CD14-positive monocyte (primary cell): ENCODE measurements at regions not wholly inside any gene's neighbourhood (a gene's known extent, or its start where the extent isn't known, plus 50 kb on each side); places are given as distances from the start of the nearest gene placed in this dataset.

Experiments
- DNase-seq, 3 donors: peaks; one replicate each; pipeline ENCODE4 v3.0.0-alpha.2; 2011 to 2022
- H2AFZ ChIP-seq: 2 replicates; pipeline ENCODE4 v1.6.0; 2012; ENCODE audit warnings: mild to moderate bottlenecking, low read depth, low read length, inconsistent platforms; ENCODE audit not compliant: insufficient read depth, poor library complexity, severe bottlenecking
- H3K27ac ChIP-seq, 2 donors: 1 replicate in 1 of 2; 2 replicates in 1 of 2; pipeline ENCODE4 v1.5.1; 2012 to 2013; ENCODE audit warnings: low read length in 2 of 2, control low read depth in 1 of 2, inconsistent platforms in 1 of 2, low read depth in 1 of 2, mild to moderate bottlenecking in 1 of 2
- H3K27me3 ChIP-seq, 2 donors: one replicate each; pipeline versions ENCODE4 v1.6.0 to v1.6.1; 2011 to 2013; ENCODE audit warnings: low read length in 2 of 2; ENCODE audit not compliant: control insufficient read depth in 2 of 2, insufficient read depth in 2 of 2
- H3K36me3 ChIP-seq, 2 donors: replicated peaks in 1 of 2; 1 replicate in 1 of 2; 2 replicates in 1 of 2; pipeline versions ENCODE4 v1.5.1 to v1.6.1; 2012 to 2013; ENCODE audit warnings: low read length in 2 of 2, control low read depth in 1 of 2, inconsistent platforms in 1 of 2, mild to moderate bottlenecking in 1 of 2; ENCODE audit not compliant: insufficient read depth in 2 of 2, control insufficient read depth in 1 of 2
- H3K4me1 ChIP-seq, 2 donors: 1 replicate in 1 of 2; 2 replicates in 1 of 2; pipeline versions ENCODE4 v1.5.1 to v1.6.1; 2012 to 2013; ENCODE audit warnings: low read length in 2 of 2, control low read depth in 1 of 2, inconsistent platforms in 1 of 2, mild to moderate bottlenecking in 1 of 2, moderate library complexity in 1 of 2; ENCODE audit not compliant: insufficient read depth in 2 of 2, control insufficient read depth in 1 of 2
- H3K4me2 ChIP-seq: replicated peaks from 2 replicates; pipeline ENCODE3; 2012; ENCODE audit warnings: low read length, moderate library complexity, mild to moderate bottlenecking; ENCODE audit not compliant: poor library complexity, severe bottlenecking; ENCODE audit errors: extremely low read depth
- H3K4me3 ChIP-seq, 3 experiments: fragments of 200-600 bp in 1 of 3; sonication (generic) in 1 of 3; replicated peaks in 1 of 3; 1 replicate in 2 of 3; 2 replicates in 1 of 3; pipeline ENCODE4 v1.5.1; 2011 to 2013; ENCODE audit warnings: low read length in 3 of 3, mild to moderate bottlenecking in 3 of 3, control low read depth in 2 of 3, low read depth in 2 of 3, inconsistent platforms in 1 of 3, moderate library complexity in 1 of 3
- H3K79me2 ChIP-seq: 2 replicates; pipeline ENCODE4 v1.6.0; 2012; ENCODE audit warnings: mild to moderate bottlenecking, control low read depth, inconsistent platforms, low read length, moderate library complexity; ENCODE audit not compliant: insufficient read depth
- H3K9ac ChIP-seq: 2 replicates; pipeline ENCODE4 v1.6.0; 2017; ENCODE audit warnings: low read length, mild to moderate bottlenecking; ENCODE audit not compliant: insufficient read depth, poor library complexity, severe bottlenecking
- H3K9me3 ChIP-seq, 2 donors: replicated peaks in 1 of 2; 1 replicate in 1 of 2; 2 replicates in 1 of 2; pipeline versions ENCODE4 v1.5.1 to v1.6.1; 2012 to 2013; ENCODE audit warnings: low read length in 2 of 2, control low read depth in 1 of 2; ENCODE audit not compliant: control insufficient read depth in 1 of 2, insufficient read depth in 1 of 2
- H4K20me1 ChIP-seq: 2 replicates; pipeline ENCODE4 v1.6.0; 2012; ENCODE audit warnings: mild to moderate bottlenecking, low read length, control low read depth, moderate library complexity; ENCODE audit not compliant: insufficient read depth
- H3K27ac Mint-ChIP-seq, 7 donors: one replicate each; pipeline ENCODE4 v1.8.0; 2020; ENCODE audit warnings: mild to moderate bottlenecking in 7 of 7, mixed read lengths in 7 of 7, moderate library complexity in 6 of 7, inconsistent platforms in 2 of 7
- H3K27me3 Mint-ChIP-seq, 3 donors: one replicate each; pipeline ENCODE4 v1.8.0; 2021 to 2022; ENCODE audit warnings: low read depth in 3 of 3, mild to moderate bottlenecking in 3 of 3, mixed read lengths in 3 of 3, moderate library complexity in 3 of 3, inconsistent platforms in 1 of 3
- H3K36me3 Mint-ChIP-seq, 2 donors: one replicate each; pipeline ENCODE4 v1.8.0; 2020; ENCODE audit warnings: mixed read lengths in 2 of 2, inconsistent platforms in 1 of 2, mild to moderate bottlenecking in 1 of 2
- H3K4me1 Mint-ChIP-seq: one replicate; pipeline ENCODE4 v1.8.0; 2020; ENCODE audit warnings: mild to moderate bottlenecking, mixed read lengths
- H3K4me3 Mint-ChIP-seq, 2 donors: one replicate each; pipeline ENCODE4 v1.8.0; 2020; ENCODE audit warnings: mild to moderate bottlenecking in 2 of 2, mixed read lengths in 2 of 2, moderate library complexity in 1 of 2
- H3K9me3 Mint-ChIP-seq, 7 donors: one replicate each; pipeline ENCODE4 v1.8.0; 2020 to 2022; ENCODE audit warnings: mixed read lengths in 7 of 7, mild to moderate bottlenecking in 6 of 7, moderate library complexity in 6 of 7, inconsistent platforms in 2 of 7
- CTCF ChIP-seq: fragments of 200-600 bp; IDR thresholded peaks from one replicate; pipeline ENCODE4 v1.8.0; 2022; ENCODE audit warnings: antibody characterized with exemption, mild to moderate bottlenecking
- WGBS: methylation state at CpG from one replicate; pipeline ENCODE4 v1.1.5; 2013; ENCODE audit warnings: missing lambda C conversion rate; ENCODE audit not compliant: insufficient coverage; 5-methylcytosine and 5-hydroxymethylcytosine counted together
- intact Hi-C, 2 donors: fragments of 100-400 bp; cut with micrococcal nuclease; formaldehyde crosslinking; loops; one replicate each; pipeline versions ENCODE4 v1.15.0 to v1.15.1; 2023

- no peak overlapping the region for H2AFZ ChIP-seq
- no peaks in the 10 kb centered on the region for H3K36me3 ChIP-seq
- no peak for TF ChIP-seq CTCF
- H3K36me3 Mint-ChIP-seq, result no peaks in the 10 kb centered on the region
- no peak overlapping the region for H3K4me3 ChIP-seq
- peaks cover 4 to 8% of the 10 kb centered on the region in 2 donors for H3K27me3 ChIP-seq
- H3K27ac Mint-ChIP-seq, result peak overlapping the region in 1 of 7 donors; percentile 34
- no peak overlapping the region for H3K9ac ChIP-seq
- no CpG with 5 or more reads among the region's 3 CpGs for WGBS
- H3K79me2 ChIP-seq, result no peaks in the 10 kb centered on the region
- no peaks in the 10 kb centered on the region for H3K4me1 Mint-ChIP-seq
- no peaks in the 10 kb centered on the region for H4K20me1 ChIP-seq
- peaks cover 0 to 3% (median 0%) of the 10 kb centered on the region in 7 donors for H3K9me3 Mint-ChIP-seq
- no peak overlapping the region for H3K4me2 ChIP-seq
- H3K27me3 Mint-ChIP-seq, result peaks cover 6 to 18% (median 8%) of the 10 kb centered on the region in 3 donors
- H3K9me3 ChIP-seq, result no peaks in the 10 kb centered on the region
- peak; percentile 19 to 85 (median 23) for DNase-seq
- no peaks in the 10 kb centered on the region for H3K4me1 ChIP-seq
- intact Hi-C loops, result loop anchor here in 1 of 2 donors (10.0 kb wide), 1 partner anchor 83 kb away; no protein-coding TSS in a partner anchor
- no peak overlapping the region for H3K4me3 Mint-ChIP-seq
- H3K27ac ChIP-seq, result no peak overlapping the region
Observed at GRCh38 chr5:107301999-107302398, 368.7 kb downstream of the EFNA5 start.

GRCh38 chr5:107300721-107301327, 369.9 kb downstream of the EFNA5 start:
- no peaks in the 10 kb centered on the region for H3K4me1 Mint-ChIP-seq
- peaks cover 0 to 3% (median 0%) of the 10 kb centered on the region in 7 donors for H3K9me3 Mint-ChIP-seq
- H3K27ac Mint-ChIP-seq, result no peak overlapping the region
- H3K4me3 Mint-ChIP-seq, result peak overlapping the region in 1 of 2 donors; percentile 33
- DNase-seq, result peak in 1 of 3 donors; percentile 17
- Histone ChIP-seq H3K9ac (no peak overlapping the region), H3K4me2 (no peak overlapping the region), H3K79me2 (no peaks in the 10 kb centered on the region), H3K27me3 (peaks cover 10 to 17% of the 10 kb centered on the region in 2 donors), H3K4me1 (no peaks in the 10 kb centered on the region), H3K36me3 (no peaks in the 10 kb centered on the region), H3K4me3 (no peak overlapping the region), H4K20me1 (no peaks in the 10 kb centered on the region), H3K27ac (no peak overlapping the region), H3K9me3 (no peaks in the 10 kb centered on the region), H2AFZ (no peak overlapping the region)
- peaks cover 8 to 18% (median 12%) of the 10 kb centered on the region in 3 donors for H3K27me3 Mint-ChIP-seq
- WGBS, result no CpG with 5 or more reads among the region's 5 CpGs
- no peak for TF ChIP-seq CTCF
- H3K36me3 Mint-ChIP-seq, result no peaks in the 10 kb centered on the region
- intact Hi-C loops, result loop anchor here in 1 of 2 donors (10.0 kb wide), 1 partner anchor 84 kb away; no protein-coding TSS in a partner anchor
